ENCODE measurements at regions not wholly inside any gene's neighbourhood (a gene's known extent, or its start where the extent isn't known, plus 50 kb on each side); places are given as distances from the start of the nearest gene placed in this dataset.

- no peaks in the 10 kb centered on the region for H3K27me3 ChIP-seq (replicated peaks; ENCODE audit: control insufficient read depth, insufficient read depth, low read length)
- H3K4me3 ChIP-seq (ENCODE audit: low read depth, low read length), result no peak overlapping the region
- H3K4me1 Mint-ChIP-seq (ENCODE audit: low read depth, unreplicated experiment), result peaks cover 6% of the 10 kb centered on the region
- H3K9me3 ChIP-seq, result no peaks in the 10 kb centered on the region
- H3K36me3 Mint-ChIP-seq (ENCODE audit: insufficient read depth, unreplicated experiment), result no peaks in the 10 kb centered on the region
- H3K27me3 Mint-ChIP-seq (ENCODE audit: insufficient read depth, unreplicated experiment), result no peaks in the 10 kb centered on the region
- DNase-seq, result no peak
- CTCF ChIA-PET, result no interaction called here
- H3K4me1 ChIP-seq, result 0 out of 2 replicates have a peak, but pooled peaks cover 5% of the 10 kb centered on the region
- H3K9me3 Mint-ChIP-seq (ENCODE audit: unreplicated experiment), result peaks cover 7% of the 10 kb centered on the region
- no peak overlapping the region for H3K27ac Mint-ChIP-seq (ENCODE audit: unreplicated experiment)
- TF ChIP-seq CTCF (IDR thresholded peaks at IDR 0.05; ENCODE audit: insufficient read depth in 1 of 2, low read depth in 1 of 2, low read length in 1 of 2, severe bottlenecking in 1 of 2, unreplicated experiment in 1 of 2), result no peak
- no peak overlapping the region for H3K4me3 Mint-ChIP-seq (ENCODE audit: unreplicated experiment)
- no peaks in the 10 kb centered on the region for H3K36me3 ChIP-seq (ENCODE audit: control insufficient read depth, insufficient read depth, low read length)
- BruUV-seq (replicated peaks), result no TSS peak
- POLR2A ChIA-PET, result no interaction called here
- intact Hi-C loops (cut with micrococcal nuclease; ENCODE audit: unreplicated experiment), result no loop called here
Measured at GRCh38 chr2:160836755-160837154, 323.5 kb upstream of the TANK start.

- no peaks in the 10 kb centered on the region for H3K27me3 ChIP-seq (replicated peaks; ENCODE audit: control insufficient read depth, insufficient read depth, low read length)
- no peaks in the 10 kb centered on the region for H3K36me3 Mint-ChIP-seq (ENCODE audit: insufficient read depth, unreplicated experiment)
- no peak for TF ChIP-seq CTCF (IDR thresholded peaks at IDR 0.05; ENCODE audit: insufficient read depth in 1 of 2, low read depth in 1 of 2, low read length in 1 of 2, severe bottlenecking in 1 of 2, unreplicated experiment in 1 of 2)
- H3K27ac Mint-ChIP-seq (ENCODE audit: unreplicated experiment), result no peak overlapping the region
- H3K9me3 ChIP-seq, result no peaks in the 10 kb centered on the region
- POLR2A ChIA-PET, result no interaction called here
- H3K4me3 ChIP-seq (ENCODE audit: low read depth, low read length), result no peak overlapping the region
- CTCF ChIA-PET, result no interaction called here
- DNase-seq, result no peak
- H3K27me3 Mint-ChIP-seq (ENCODE audit: insufficient read depth, unreplicated experiment), result no peaks in the 10 kb centered on the region
- H3K9me3 Mint-ChIP-seq (ENCODE audit: unreplicated experiment), result peaks cover 10% of the 10 kb centered on the region
- no peaks in the 10 kb centered on the region for H3K36me3 ChIP-seq (ENCODE audit: control insufficient read depth, insufficient read depth, low read length)
- BruUV-seq (replicated peaks), result no TSS peak
- H3K4me1 ChIP-seq, result 0 out of 2 replicates have a peak, but pooled peaks cover 5% of the 10 kb centered on the region
- H3K4me3 Mint-ChIP-seq (ENCODE audit: unreplicated experiment), result no peak overlapping the region
- peaks cover 6% of the 10 kb centered on the region for H3K4me1 Mint-ChIP-seq (ENCODE audit: low read depth, unreplicated experiment)
- intact Hi-C loops (cut with micrococcal nuclease; ENCODE audit: unreplicated experiment), result no loop called here
Measured at GRCh38 chr2:160837416-160837815, 322.8 kb upstream of the TANK start.

GRCh38 chr2:160838147-160838546 lies 322.1 kb upstream of the TANK start:
- Mint-ChIP-seq H3K36me3 (ENCODE audit: insufficient read depth, unreplicated experiment) (no peaks in the 10 kb centered on the region), H3K4me1 (ENCODE audit: low read depth, unreplicated experiment) (peaks cover 6% of the 10 kb centered on the region), H3K9me3 (ENCODE audit: unreplicated experiment) (peaks cover 11% of the 10 kb centered on the region), H3K27me3 (ENCODE audit: insufficient read depth, unreplicated experiment) (no peaks in the 10 kb centered on the region), H3K4me3 (ENCODE audit: unreplicated experiment) (no peak overlapping the region), H3K27ac (ENCODE audit: unreplicated experiment) (no peak overlapping the region)
- Histone ChIP-seq H3K27me3 (replicated peaks; ENCODE audit: control insufficient read depth, insufficient read depth, low read length) (no peaks in the 10 kb centered on the region), H3K4me1 (0 out of 2 replicates have a peak, but pooled peaks cover 5% of the 10 kb centered on the region), H3K36me3 (ENCODE audit: control insufficient read depth, insufficient read depth, low read length) (no peaks in the 10 kb centered on the region), H3K4me3 (ENCODE audit: low read depth, low read length) (no peak overlapping the region), H3K9me3 (no peaks in the 10 kb centered on the region)
- DNase-seq, result no peak
- POLR2A ChIA-PET, result no interaction called here
- no TSS peak for BruUV-seq (replicated peaks)
- CTCF ChIA-PET, result no interaction called here
- intact Hi-C loops (cut with micrococcal nuclease; ENCODE audit: unreplicated experiment), result no loop called here
- no peak for TF ChIP-seq CTCF (IDR thresholded peaks at IDR 0.05; ENCODE audit: insufficient read depth in 1 of 2, low read depth in 1 of 2, low read length in 1 of 2, severe bottlenecking in 1 of 2, unreplicated experiment in 1 of 2)
